Ovary (tissue), 7 donors: ENCODE measurements at regions not wholly inside any gene's neighbourhood (a gene's known extent, or its start where the extent isn't known, plus 50 kb on each side); places are given as distances from the start of the nearest gene placed in this dataset.
"Not testable (repeated sequence)": the region's sequence is repeated elsewhere in the genome, so short reads cannot be mapped to it uniquely, and the experiment has no call there.

ENCODE experiments used
- DNase-seq, 5 donors: peaks; one replicate each; pipeline ENCODE4 v3.0.0-alpha.2; 2019 to 2020
- H3K27ac ChIP-seq, 2 donors: fragments of 200-600 bp; one replicate each; pipeline versions ENCODE4 v1.5.1 to v1.8.0; 2019 to 2022
- H3K27me3 ChIP-seq: fragments of 200-600 bp; one replicate; pipeline ENCODE4 v1.8.0; 2022
- H3K36me3 ChIP-seq: fragments of 200-600 bp; sonication (generic); one replicate; pipeline ENCODE4 v1.5.1; 2019
- H3K4me1 ChIP-seq: one replicate; pipeline ENCODE4 v1.8.1; 2013; ENCODE audit warnings: mild to moderate bottlenecking, moderate library complexity; ENCODE audit not compliant: insufficient read depth
- H3K4me3 ChIP-seq: fragments of 200-600 bp; sonication (generic); one replicate; pipeline ENCODE4 v1.5.1; 2017
- H3K9me3 ChIP-seq, 2 donors: fragments of 200-600 bp in 1 of 2; sonication (generic) in 1 of 2; one replicate each; pipeline versions ENCODE4 v1.5.1 to v1.8.1; 2013 to 2019; ENCODE audit warnings: mild to moderate bottlenecking in 1 of 2, moderate library complexity in 1 of 2
- EP300 ChIP-seq: sonication (generic); formaldehyde crosslinking; IDR thresholded peaks from one replicate; pipeline ENCODE4 v1.6.1; 2017; ENCODE audit warnings: antibody characterized with exemption
- POLR2A ChIP-seq: fragments of 450-650 bp; IDR thresholded peaks from one replicate; pipeline ENCODE4 v1.6.1; 2017; ENCODE audit warnings: antibody characterized with exemption, mild to moderate bottlenecking, moderate library complexity
- WGBS, 3 donors: extraction: QIAGEN DNeasy Blood & Tissue Kit in 1 of 3; methylation state at CpG; one replicate each; pipeline versions ENCODE4 v1.1.5 to v1.1.7; 2013 to 2017; 5-methylcytosine and 5-hydroxymethylcytosine counted together
- intact Hi-C, 4 donors: fragments of 100-400 bp; cut with DNase I; formaldehyde crosslinking; loops; one replicate each; pipeline versions ENCODE4 v1.11.0 to v1.15.1; 2022 to 2023
- TF ChIP-seq, protein P1 (sequence below), 3 donors: fragments of 450-650 bp in 2 of 3; fragments of 200-600 bp in 1 of 3; IDR thresholded peaks; one replicate each; pipeline versions ENCODE4 v1.5.1 to v1.8.0; 2016 to 2022; ENCODE audit warnings: antibody characterized with exemption in 3 of 3, mild to moderate bottlenecking in 1 of 3
- donor health status: DM: no; HTN: no; CAD: no; lungs with moderate emphysema.
- donor health status: DM: no; HTN: no; CAD: no.
- donor health status: Bipolar disorder and iron deficiency.
- donor health status: DM: no; HTN: no; CAD: no.
- donor health status: DM: yes; HTN: yes; CAD: no.

DNA sequence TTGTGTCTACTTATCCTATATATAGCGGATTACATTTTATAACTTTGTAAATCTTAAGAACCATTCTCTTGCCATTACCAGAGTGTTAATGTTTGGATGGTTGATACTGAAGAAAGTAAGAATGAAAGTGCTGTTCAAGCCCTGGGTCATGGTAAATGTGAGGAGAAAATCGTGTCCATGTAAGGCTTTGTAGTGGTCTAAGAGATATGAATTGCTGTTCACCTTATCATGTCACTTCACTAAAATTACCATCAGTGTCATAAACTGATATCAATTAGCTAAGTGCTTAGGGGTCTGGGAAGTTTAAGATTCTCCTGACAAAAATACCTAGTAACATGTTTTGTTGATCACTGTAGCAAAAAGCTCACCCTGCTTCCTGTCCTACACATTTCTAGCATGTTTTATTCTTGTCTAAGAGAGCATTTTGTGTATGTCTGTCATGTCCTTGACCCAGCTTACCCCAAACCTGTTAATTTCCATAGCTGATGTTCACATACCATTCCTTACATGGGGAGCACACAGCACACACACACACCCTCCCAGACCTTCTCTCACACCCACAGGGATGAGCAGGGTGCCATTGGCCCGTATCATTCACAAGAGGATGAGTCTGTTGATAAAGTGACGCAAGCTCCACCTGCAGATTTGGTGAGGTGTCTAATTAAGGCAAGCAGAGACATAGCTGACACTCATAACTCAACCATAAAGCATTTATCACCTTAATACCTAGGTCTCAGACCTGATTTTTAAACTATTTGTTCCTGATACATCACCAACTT lies 125.1 kb upstream of the PAM start:
- Histone ChIP-seq H3K9me3 (no peaks in the 10 kb centered on the region), H3K27ac (no peak overlapping the region), H3K27me3 (no peaks in the 10 kb centered on the region), H3K4me3 (no peak overlapping the region), H3K36me3 (no peaks in the 10 kb centered on the region), H3K4me1 (no peaks in the 10 kb centered on the region)
- DNase-seq, result no peak
- no peak for TF ChIP-seq POLR2A
- TF ChIP-seq EP300, result no peak
- TF ChIP-seq, protein P1, sequence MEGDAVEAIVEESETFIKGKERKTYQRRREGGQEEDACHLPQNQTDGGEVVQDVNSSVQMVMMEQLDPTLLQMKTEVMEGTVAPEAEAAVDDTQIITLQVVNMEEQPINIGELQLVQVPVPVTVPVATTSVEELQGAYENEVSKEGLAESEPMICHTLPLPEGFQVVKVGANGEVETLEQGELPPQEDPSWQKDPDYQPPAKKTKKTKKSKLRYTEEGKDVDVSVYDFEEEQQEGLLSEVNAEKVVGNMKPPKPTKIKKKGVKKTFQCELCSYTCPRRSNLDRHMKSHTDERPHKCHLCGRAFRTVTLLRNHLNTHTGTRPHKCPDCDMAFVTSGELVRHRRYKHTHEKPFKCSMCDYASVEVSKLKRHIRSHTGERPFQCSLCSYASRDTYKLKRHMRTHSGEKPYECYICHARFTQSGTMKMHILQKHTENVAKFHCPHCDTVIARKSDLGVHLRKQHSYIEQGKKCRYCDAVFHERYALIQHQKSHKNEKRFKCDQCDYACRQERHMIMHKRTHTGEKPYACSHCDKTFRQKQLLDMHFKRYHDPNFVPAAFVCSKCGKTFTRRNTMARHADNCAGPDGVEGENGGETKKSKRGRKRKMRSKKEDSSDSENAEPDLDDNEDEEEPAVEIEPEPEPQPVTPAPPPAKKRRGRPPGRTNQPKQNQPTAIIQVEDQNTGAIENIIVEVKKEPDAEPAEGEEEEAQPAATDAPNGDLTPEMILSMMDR (IDR thresholded peaks at IDR 0.05), result no peak
- intact Hi-C loops, result no loop called here
- 79 to 91% (median 86%) methylated on average over 4 of the region's 4 CpGs for WGBS, 3 donors

DNA sequence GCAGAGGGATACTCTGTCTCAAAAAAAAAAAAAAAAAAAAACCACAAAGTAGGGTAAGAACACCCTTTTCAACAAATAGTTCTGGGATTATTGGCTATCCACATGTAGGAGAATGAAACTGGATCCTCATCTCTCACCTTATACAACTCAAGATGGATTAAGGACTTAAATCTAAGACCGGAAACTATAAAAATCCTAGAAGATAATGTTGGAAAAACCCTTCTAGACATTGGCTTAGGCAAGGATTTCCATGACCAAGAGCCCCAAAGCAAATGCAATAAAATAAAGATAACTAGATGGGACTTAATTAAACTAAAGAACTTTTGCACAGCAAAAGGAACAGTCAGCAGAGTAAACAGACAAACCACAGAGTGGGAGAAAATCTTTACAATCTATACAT lies 119.7 kb upstream of the PAM start:
- H3K36me3 ChIP-seq, H3K4me1 ChIP-seq, H3K4me3 ChIP-seq, intact Hi-C loops, H3K9me3 ChIP-seq, H3K27ac ChIP-seq, DNase-seq, H3K27me3 ChIP-seq: not testable (repeated sequence)
- 78 to 98% (median 85%) methylated on average over 1 of the region's 1 CpG for WGBS, 3 donors

GRCh38 chr5:102638316-102638715 lies 116.8 kb upstream of the PAM start:
- DNase-seq, result no peak
- no peak for TF ChIP-seq POLR2A
- TF ChIP-seq EP300, result no peak
- TF ChIP-seq, protein P1 (IDR thresholded peaks at IDR 0.05), result no peak
- Histone ChIP-seq H3K27me3 (no peaks in the 10 kb centered on the region), H3K4me3 (no peak overlapping the region), H3K27ac (no peak overlapping the region), H3K4me1 (no peaks in the 10 kb centered on the region), H3K9me3 (no peaks in the 10 kb centered on the region), H3K36me3 (no peaks in the 10 kb centered on the region)
- 60 to 76% (median 74%) methylated on average over 3 of the region's 3 CpGs for WGBS, 3 donors
- intact Hi-C loops, result no loop called here

- no peak overlapping the region for H3K27ac ChIP-seq
- no peaks in the 10 kb centered on the region for H3K27me3 ChIP-seq
- no peaks in the 10 kb centered on the region for H3K4me1 ChIP-seq
- TF ChIP-seq, protein P1 (IDR thresholded peaks at IDR 0.05), result no peak
- TF ChIP-seq POLR2A (no peak), EP300 (no peak)
- intact Hi-C loops, result no loop called here
- H3K4me3 ChIP-seq, result no peak overlapping the region
- 14 to 27% (median 25%) methylated on average over 2 of the region's 2 CpGs for WGBS, 3 donors
- H3K9me3 ChIP-seq, result no peaks in the 10 kb centered on the region
- H3K36me3 ChIP-seq, result no peaks in the 10 kb centered on the region
- no peak for DNase-seq
Measured at GRCh38 chr5:102638912-102639652, 116.0 kb upstream of the PAM start.

- intact Hi-C loops, result no loop called here
- no peak overlapping the region for H3K4me3 ChIP-seq
- TF ChIP-seq EP300 (no peak), POLR2A (no peak)
- TF ChIP-seq, protein P1 (IDR thresholded peaks at IDR 0.05), result no peak
- no peaks in the 10 kb centered on the region for H3K27me3 ChIP-seq
- H3K4me1 ChIP-seq, result no peaks in the 10 kb centered on the region
- no peaks in the 10 kb centered on the region for H3K9me3 ChIP-seq
- no peaks in the 10 kb centered on the region for H3K36me3 ChIP-seq
- 27 to 39% (median 27%) methylated on average over 1 of the region's 1 CpG for WGBS, 3 donors
- no peak overlapping the region for H3K27ac ChIP-seq
- no peak for DNase-seq
Measured at GRCh38 chr5:102649731-102650130, 105.4 kb upstream of the PAM start.
